ENCODE measurements at regions not wholly inside any gene's neighbourhood (a gene's known extent, or its start where the extent isn't known, plus 50 kb on each side); places are given as distances from the start of the nearest gene placed in this dataset.
"Not testable (repeated sequence)": the region's sequence is repeated elsewhere in the genome, so short reads cannot be mapped to it uniquely, and the experiment has no call there.

- TF ChIP-seq CTCF (conservative IDR thresholded peaks at IDR 0.05; ENCODE audit: low read depth, low read length); EZH2 (IDR thresholded peaks at IDR 0.05; ENCODE audit: low read length, unreplicated experiment); EZH2phosphoT487 (IDR thresholded peaks at IDR 0.05; ENCODE audit: borderline replicate concordance, low read length): not testable (repeated sequence)
These were observed 526.5 kb upstream of the HTR2C start for GRCh38 chrX:114057422-114057821.
